Panc1 (cell line): ENCODE measurements at regions not wholly inside any gene's neighbourhood (a gene's known extent, or its start where the extent isn't known, plus 50 kb on each side); places are given as distances from the start of the nearest gene placed in this dataset.

ENCODE experiments used
- ATAC-seq: fragments of 200-7000 bp; cut with Tn5 transposase; 2 replicates; pipeline ENCODE4 v1.9.1; 2020; ENCODE audit warnings: mild to moderate bottlenecking, moderate library complexity
- BruUV-seq: library from RNA; stranded (reverse); fragments of 400-500 nt; replicated peaks from 2 replicates; lab custom pipeline; 2021; lab: Mats Ljungman, UMichigan
- CTCF ChIA-PET: fragments of 300-600 bp; sonication (Branson Sonifier 250); formaldehyde crosslinking; loops from one replicate; lab custom pipeline; 2022; ENCODE audit warnings: antibody characterized with exemption; lab: Charles Lee
- POLR2A ChIA-PET: fragments of 300-600 bp; sonication (Branson Sonifier 250); formaldehyde crosslinking; loops from one replicate; lab custom pipeline; 2022; ENCODE audit warnings: antibody characterized with exemption; lab: Charles Lee
- DNase-seq: peaks from one replicate; pipeline ENCODE4 v3.0.0-alpha.2; 2010; ENCODE audit warnings: low read depth, low spot score
- H3K27ac ChIP-seq: 2 replicates; pipeline ENCODE4 v1.5.1; 2011; ENCODE audit warnings: mild to moderate bottlenecking, low read length, inconsistent platforms
- H3K27me3 ChIP-seq: fragments of 200-500 bp; sonication (Bioruptor generic); 2 replicates; pipeline ENCODE4 v1.6.0; 2014; ENCODE audit warnings: low read length, inconsistent platforms; ENCODE audit not compliant: control insufficient read depth, insufficient read depth
- H3K36me3 ChIP-seq: fragments of 200-500 bp; sonication (Bioruptor generic); 2 replicates; pipeline ENCODE4 v1.5.1; 2014; ENCODE audit warnings: inconsistent platforms, mild to moderate bottlenecking, low read length, moderate library complexity; ENCODE audit not compliant: control insufficient read depth, insufficient read depth
- H3K4me1 ChIP-seq: 2 replicates; pipeline ENCODE4 v1.5.1; 2011; ENCODE audit warnings: inconsistent platforms, mild to moderate bottlenecking, low read length, moderate library complexity; ENCODE audit not compliant: control insufficient read depth, insufficient read depth
- H3K4me3 ChIP-seq, 2 experiments: 2 replicates each; pipeline ENCODE4 v1.5.1; 2011 to 2012; ENCODE audit warnings: low read depth in 2 of 2, low read length in 2 of 2, mild to moderate bottlenecking in 2 of 2, inconsistent platforms in 1 of 2, moderate library complexity in 1 of 2
- H3K9me3 ChIP-seq: fragments of 200-500 bp; sonication (Bioruptor generic); 2 replicates; pipeline ENCODE4 v1.5.1; 2014; ENCODE audit warnings: low read depth, mild to moderate bottlenecking, inconsistent platforms, low read length, moderate library complexity; ENCODE audit not compliant: control insufficient read depth, insufficient read depth
- CTCF ChIP-seq: fragments of 450-650 bp; IDR thresholded peaks from 2 replicates; pipeline ENCODE4 v1.5.1; 2017; ENCODE audit warnings: mild to moderate bottlenecking
- POLR2AphosphoS5 ChIP-seq: IDR thresholded peaks from 2 replicates; pipeline ENCODE4 v1.6.1; 2012; ENCODE audit warnings: mild to moderate bottlenecking, low read depth, low read length, moderate library complexity
- SIN3A ChIP-seq: IDR thresholded peaks from 2 replicates; pipeline ENCODE4 v1.6.1; 2012; ENCODE audit warnings: low read depth, mild to moderate bottlenecking, low read length, moderate library complexity, borderline replicate concordance; ENCODE audit not compliant: insufficient read depth
- TCF7L2 ChIP-seq: IDR thresholded peaks from 2 replicates; pipeline ENCODE4 v1.6.1; 2011; ENCODE audit warnings: mild to moderate bottlenecking, low read depth, low read length, inconsistent platforms
- in situ Hi-C: cut with HindIII; loops from 2 replicates; pipeline ENCODE4 v1.10.0; 2016; ENCODE audit warnings: low sequenced_read_pairs, low pct_unique_long_range_greater_than_20kb
- intact Hi-C: fragments of 100-400 bp; cut with micrococcal nuclease; formaldehyde crosslinking; loops from one replicate; pipeline ENCODE4 v1.10.0; 2022; ENCODE audit not compliant: unreplicated experiment
- TF ChIP-seq, protein P1 (sequence below), 2 experiments: IDR thresholded peaks; 2 replicates each; pipeline ENCODE4 v1.6.1; 2011 to 2012; ENCODE audit warnings: low read depth in 2 of 2, control low read depth in 1 of 2, low read length in 1 of 2, mild to moderate bottlenecking in 1 of 2, moderate library complexity in 1 of 2; ENCODE audit not compliant: insufficient read depth in 1 of 2

DNA sequence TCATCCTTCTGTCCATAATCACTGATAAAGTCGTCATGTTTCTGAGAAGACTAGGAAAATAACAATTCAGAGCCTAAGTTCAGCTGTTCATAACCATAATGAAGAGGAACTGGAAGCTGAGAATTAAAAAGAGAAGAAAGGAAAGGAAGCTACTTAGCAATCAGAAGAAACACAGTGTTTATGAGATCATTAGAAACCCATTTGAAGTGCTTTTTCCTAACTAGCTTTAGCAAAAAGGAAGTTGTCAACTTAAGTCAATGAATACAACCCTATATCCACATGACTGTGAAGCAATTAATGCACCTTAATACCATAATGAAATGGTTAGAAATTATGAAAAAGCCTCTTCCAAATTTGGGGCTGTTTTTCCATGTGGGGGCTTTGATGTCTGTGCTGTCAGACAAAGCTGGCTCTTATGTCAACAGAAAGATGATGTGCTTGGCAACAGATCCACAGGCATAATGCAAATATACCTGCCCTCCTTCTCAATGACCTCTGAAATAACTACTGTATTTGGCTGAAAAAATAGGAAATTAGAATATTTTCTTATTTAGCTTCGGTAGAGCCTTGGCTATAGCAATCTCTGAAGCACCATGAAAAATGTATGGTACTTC is 463.5 kb downstream of the RASEF start:
- Histone ChIP-seq H3K27me3 (no peaks in the 10 kb centered on the region), H3K36me3 (no peaks in the 10 kb centered on the region), H3K4me1 (no peaks in the 10 kb centered on the region), H3K9me3 (no peaks in the 10 kb centered on the region), H3K4me3 (no peak overlapping the region), H3K27ac (no peak overlapping the region)
- intact Hi-C loops = no loop called here
- ChIA-PET CTCF (no interaction called here), POLR2A (no interaction called here)
- BruUV-seq = no TSS peak
- in situ Hi-C loops = no loop called here
- ATAC-seq (no peak), DNase-seq (no peak)
- TF ChIP-seq TCF7L2 (no peak), CTCF (no peak), SIN3A (no peak), POLR2AphosphoS5 (no peak)
- TF ChIP-seq, protein P1, sequence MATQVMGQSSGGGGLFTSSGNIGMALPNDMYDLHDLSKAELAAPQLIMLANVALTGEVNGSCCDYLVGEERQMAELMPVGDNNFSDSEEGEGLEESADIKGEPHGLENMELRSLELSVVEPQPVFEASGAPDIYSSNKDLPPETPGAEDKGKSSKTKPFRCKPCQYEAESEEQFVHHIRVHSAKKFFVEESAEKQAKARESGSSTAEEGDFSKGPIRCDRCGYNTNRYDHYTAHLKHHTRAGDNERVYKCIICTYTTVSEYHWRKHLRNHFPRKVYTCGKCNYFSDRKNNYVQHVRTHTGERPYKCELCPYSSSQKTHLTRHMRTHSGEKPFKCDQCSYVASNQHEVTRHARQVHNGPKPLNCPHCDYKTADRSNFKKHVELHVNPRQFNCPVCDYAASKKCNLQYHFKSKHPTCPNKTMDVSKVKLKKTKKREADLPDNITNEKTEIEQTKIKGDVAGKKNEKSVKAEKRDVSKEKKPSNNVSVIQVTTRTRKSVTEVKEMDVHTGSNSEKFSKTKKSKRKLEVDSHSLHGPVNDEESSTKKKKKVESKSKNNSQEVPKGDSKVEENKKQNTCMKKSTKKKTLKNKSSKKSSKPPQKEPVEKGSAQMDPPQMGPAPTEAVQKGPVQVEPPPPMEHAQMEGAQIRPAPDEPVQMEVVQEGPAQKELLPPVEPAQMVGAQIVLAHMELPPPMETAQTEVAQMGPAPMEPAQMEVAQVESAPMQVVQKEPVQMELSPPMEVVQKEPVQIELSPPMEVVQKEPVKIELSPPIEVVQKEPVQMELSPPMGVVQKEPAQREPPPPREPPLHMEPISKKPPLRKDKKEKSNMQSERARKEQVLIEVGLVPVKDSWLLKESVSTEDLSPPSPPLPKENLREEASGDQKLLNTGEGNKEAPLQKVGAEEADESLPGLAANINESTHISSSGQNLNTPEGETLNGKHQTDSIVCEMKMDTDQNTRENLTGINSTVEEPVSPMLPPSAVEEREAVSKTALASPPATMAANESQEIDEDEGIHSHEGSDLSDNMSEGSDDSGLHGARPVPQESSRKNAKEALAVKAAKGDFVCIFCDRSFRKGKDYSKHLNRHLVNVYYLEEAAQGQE (IDR thresholded peaks at IDR 0.05; ENCODE audit: insufficient read depth in 1 of 2, low read depth in 2 of 2, low read length in 1 of 2) = no peak

- ATAC-seq = no peak
- Histone ChIP-seq H3K9me3 (no peaks in the 10 kb centered on the region), H3K4me3 (no peak overlapping the region), H3K27me3 (no peaks in the 10 kb centered on the region), H3K4me1 (no peaks in the 10 kb centered on the region), H3K36me3 (no peaks in the 10 kb centered on the region), H3K27ac (no peak overlapping the region)
- TF ChIP-seq, protein P1 (IDR thresholded peaks at IDR 0.05; ENCODE audit: insufficient read depth in 1 of 2, low read depth in 2 of 2, low read length in 1 of 2) = no peak
- no peak for TF ChIP-seq TCF7L2
- no peak for TF ChIP-seq POLR2AphosphoS5
- ChIA-PET POLR2A (no interaction called here), CTCF (no interaction called here)
- intact Hi-C loops (no loop called here), in situ Hi-C loops (no loop called here)
- BruUV-seq = no TSS peak
- no peak for DNase-seq
Measured at GRCh38 chr9:82600536-82601292, 462.2 kb downstream of the RASEF start.
